ENCODE measurements at regions not wholly inside any gene's neighbourhood (a gene's known extent, or its start where the extent isn't known, plus 50 kb on each side); places are given as distances from the start of the nearest gene placed in this dataset.
A peak's percentile ranks its signal among the peaks of the same experiment; 100 is the strongest.

GRCh38 chr2:209368406-209368805, 55.4 kb upstream of the MAP2 start:
- Histone ChIP-seq H3K4me1 (ENCODE audit: control insufficient read depth, insufficient read depth, low read length) (peaks cover 22% of the 10 kb centered on the region), H3K27me3 (ENCODE audit: control insufficient read depth, insufficient read depth, low read length) (no peaks in the 10 kb centered on the region), H3K9me3 (ENCODE audit: control insufficient read depth, insufficient read depth, low read depth, low read length) (peaks cover 15% of the 10 kb centered on the region; the same call in 1 of the 2 replicates), H3K4me3 (ENCODE audit: low read depth in 2 of 2, low read length in 2 of 2) (no peak overlapping the region), H3K27ac (ENCODE audit: low read length) (peak overlapping the region; percentile 98), H3K36me3 (ENCODE audit: control insufficient read depth, insufficient read depth, low read length) (no peaks in the 10 kb centered on the region)
- in situ Hi-C loops (cut with HindIII; ENCODE audit: low pct_unique_long_range_greater_than_20kb, low sequenced_read_pairs): no loop called here
- POLR2A ChIA-PET: interaction anchor here (0.6 kb wide), 1 partner anchor 74 kb away, joined by 3 read pairs; no protein-coding TSS in a partner anchor
- DNase-seq (ENCODE audit: low read depth, low spot score) (no peak), ATAC-seq (peak; percentile 83)
- intact Hi-C loops (cut with micrococcal nuclease; ENCODE audit: unreplicated experiment): no loop called here
- CTCF ChIA-PET: interaction anchor here (1.4 kb wide), 1 partner anchor 34 kb away, joined by 5 read pairs; no protein-coding TSS in a partner anchor
- no peak for TF ChIP-seq REST (IDR thresholded peaks at IDR 0.05; ENCODE audit: insufficient read depth in 1 of 2, low read depth in 2 of 2, low read length in 1 of 2)
- TF ChIP-seq TCF7L2 (IDR thresholded peaks at IDR 0.05; ENCODE audit: low read depth, low read length): peak; percentile 67
- no TSS peak for BruUV-seq (replicated peaks)

GRCh38 chr2:209368914-209369313, 54.9 kb upstream of the MAP2 start:
- CTCF ChIA-PET: interaction anchor here (1.4 kb wide), 1 partner anchor 34 kb away, joined by 5 read pairs; no protein-coding TSS in a partner anchor
- BruUV-seq (replicated peaks): no TSS peak
- ATAC-seq (peak; percentile 98), DNase-seq (ENCODE audit: low read depth, low spot score) (peak; percentile 95)
- POLR2A ChIA-PET: interaction anchor here (0.6 kb wide), 1 partner anchor 74 kb away, joined by 3 read pairs; no protein-coding TSS in a partner anchor
- H3K27me3 ChIP-seq (ENCODE audit: control insufficient read depth, insufficient read depth, low read length): no peaks in the 10 kb centered on the region
- in situ Hi-C loops (cut with HindIII; ENCODE audit: low pct_unique_long_range_greater_than_20kb, low sequenced_read_pairs): no loop called here
- peaks cover 22% of the 10 kb centered on the region for H3K4me1 ChIP-seq (ENCODE audit: control insufficient read depth, insufficient read depth, low read length)
- H3K36me3 ChIP-seq (ENCODE audit: control insufficient read depth, insufficient read depth, low read length): no peaks in the 10 kb centered on the region
- H3K9me3 ChIP-seq (ENCODE audit: control insufficient read depth, insufficient read depth, low read depth, low read length): peaks cover 15% of the 10 kb centered on the region; the same call in 1 of the 2 replicates
- TF ChIP-seq POLR2AphosphoS5 (IDR thresholded peaks at IDR 0.05; ENCODE audit: low read depth, low read length): peak; percentile 70; the same call in 1 of the 2 replicates
- TF ChIP-seq TCF7L2 (IDR thresholded peaks at IDR 0.05; ENCODE audit: low read depth, low read length): no peak; the same call in none of the 2 replicates
- peak overlapping the region in 1 of 2 experiments; percentile 22; a peak in 2 of 4 replicates for H3K4me3 ChIP-seq (ENCODE audit: low read depth in 2 of 2, low read length in 2 of 2)
- H3K27ac ChIP-seq (ENCODE audit: low read length): peak overlapping the region; percentile 98
- intact Hi-C loops (cut with micrococcal nuclease; ENCODE audit: unreplicated experiment): no loop called here

GRCh38 chr2:209369656-209370055, 54.2 kb upstream of the MAP2 start:
- DNase-seq (ENCODE audit: low read depth, low spot score) (no peak), ATAC-seq (no peak)
- peaks cover 22% of the 10 kb centered on the region for H3K4me1 ChIP-seq (ENCODE audit: control insufficient read depth, insufficient read depth, low read length)
- ChIA-PET POLR2A (no interaction called here), CTCF (no interaction called here)
- in situ Hi-C loops (cut with HindIII; ENCODE audit: low pct_unique_long_range_greater_than_20kb, low sequenced_read_pairs) (no loop called here), intact Hi-C loops (cut with micrococcal nuclease; ENCODE audit: unreplicated experiment) (no loop called here)
- no peak for TF ChIP-seq TCF7L2 (IDR thresholded peaks at IDR 0.05; ENCODE audit: low read depth, low read length)
- TF ChIP-seq SIN3A (IDR thresholded peaks at IDR 0.05; ENCODE audit: borderline replicate concordance, insufficient read depth, low read depth, low read length): no peak
- TF ChIP-seq, protein P1, sequence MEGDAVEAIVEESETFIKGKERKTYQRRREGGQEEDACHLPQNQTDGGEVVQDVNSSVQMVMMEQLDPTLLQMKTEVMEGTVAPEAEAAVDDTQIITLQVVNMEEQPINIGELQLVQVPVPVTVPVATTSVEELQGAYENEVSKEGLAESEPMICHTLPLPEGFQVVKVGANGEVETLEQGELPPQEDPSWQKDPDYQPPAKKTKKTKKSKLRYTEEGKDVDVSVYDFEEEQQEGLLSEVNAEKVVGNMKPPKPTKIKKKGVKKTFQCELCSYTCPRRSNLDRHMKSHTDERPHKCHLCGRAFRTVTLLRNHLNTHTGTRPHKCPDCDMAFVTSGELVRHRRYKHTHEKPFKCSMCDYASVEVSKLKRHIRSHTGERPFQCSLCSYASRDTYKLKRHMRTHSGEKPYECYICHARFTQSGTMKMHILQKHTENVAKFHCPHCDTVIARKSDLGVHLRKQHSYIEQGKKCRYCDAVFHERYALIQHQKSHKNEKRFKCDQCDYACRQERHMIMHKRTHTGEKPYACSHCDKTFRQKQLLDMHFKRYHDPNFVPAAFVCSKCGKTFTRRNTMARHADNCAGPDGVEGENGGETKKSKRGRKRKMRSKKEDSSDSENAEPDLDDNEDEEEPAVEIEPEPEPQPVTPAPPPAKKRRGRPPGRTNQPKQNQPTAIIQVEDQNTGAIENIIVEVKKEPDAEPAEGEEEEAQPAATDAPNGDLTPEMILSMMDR (IDR thresholded peaks at IDR 0.05): no peak
- TF ChIP-seq POLR2AphosphoS5 (IDR thresholded peaks at IDR 0.05; ENCODE audit: low read depth, low read length): no peak
- no peak for TF ChIP-seq REST (IDR thresholded peaks at IDR 0.05; ENCODE audit: insufficient read depth in 1 of 2, low read depth in 2 of 2, low read length in 1 of 2)
- no peaks in the 10 kb centered on the region for H3K36me3 ChIP-seq (ENCODE audit: control insufficient read depth, insufficient read depth, low read length)
- H3K4me3 ChIP-seq (ENCODE audit: low read depth in 2 of 2, low read length in 2 of 2): no peak overlapping the region
- peak overlapping the region; percentile 98 for H3K27ac ChIP-seq (ENCODE audit: low read length)
- peaks cover 15% of the 10 kb centered on the region; the same call in 1 of the 2 replicates for H3K9me3 ChIP-seq (ENCODE audit: control insufficient read depth, insufficient read depth, low read depth, low read length)
- H3K27me3 ChIP-seq (ENCODE audit: control insufficient read depth, insufficient read depth, low read length): no peaks in the 10 kb centered on the region
- no TSS peak for BruUV-seq (replicated peaks)
